Activated naive CD4-positive, alpha-beta T cell treated with anti-CD3 and anti-CD28 coated beads, Interleukin-2, amount 10 ng/mL, durations not matched to agents 7 days and 5 days (primary cell): ENCODE measurements at regions not wholly inside any gene's neighbourhood (a gene's known extent, or its start where the extent isn't known, plus 50 kb on each side); places are given as distances from the start of the nearest gene placed in this dataset.

Source experiments
- CTCF ChIA-PET: fragments of 350-600 bp; sonication (Branson Sonifier 250); formaldehyde crosslinking; loops from one replicate; lab custom pipeline; 2021; ENCODE audit warnings: antibody characterized with exemption; lab: Charles Lee
- DNase-seq: peaks from one replicate; pipeline ENCODE4 v3.0.0-alpha.2; 2020
- H3K27ac Mint-ChIP-seq: one replicate; pipeline ENCODE4 v1.8.0; 2021; ENCODE audit warnings: mild to moderate bottlenecking, moderate library complexity, mixed read lengths
- H3K27me3 Mint-ChIP-seq: one replicate; pipeline ENCODE4 v1.8.0; 2021; ENCODE audit warnings: mild to moderate bottlenecking, mixed read lengths
- H3K36me3 Mint-ChIP-seq: one replicate; pipeline ENCODE4 v1.8.0; 2021; ENCODE audit warnings: mixed read lengths
- H3K4me1 Mint-ChIP-seq: one replicate; pipeline ENCODE4 v1.8.0; 2021; ENCODE audit warnings: mixed read lengths
- H3K4me3 Mint-ChIP-seq: one replicate; pipeline ENCODE4 v1.8.0; 2021; ENCODE audit warnings: mild to moderate bottlenecking, moderate library complexity, mixed read lengths
- H3K9me3 Mint-ChIP-seq: one replicate; pipeline ENCODE4 v1.8.0; 2021; ENCODE audit warnings: mixed read lengths

DNA sequence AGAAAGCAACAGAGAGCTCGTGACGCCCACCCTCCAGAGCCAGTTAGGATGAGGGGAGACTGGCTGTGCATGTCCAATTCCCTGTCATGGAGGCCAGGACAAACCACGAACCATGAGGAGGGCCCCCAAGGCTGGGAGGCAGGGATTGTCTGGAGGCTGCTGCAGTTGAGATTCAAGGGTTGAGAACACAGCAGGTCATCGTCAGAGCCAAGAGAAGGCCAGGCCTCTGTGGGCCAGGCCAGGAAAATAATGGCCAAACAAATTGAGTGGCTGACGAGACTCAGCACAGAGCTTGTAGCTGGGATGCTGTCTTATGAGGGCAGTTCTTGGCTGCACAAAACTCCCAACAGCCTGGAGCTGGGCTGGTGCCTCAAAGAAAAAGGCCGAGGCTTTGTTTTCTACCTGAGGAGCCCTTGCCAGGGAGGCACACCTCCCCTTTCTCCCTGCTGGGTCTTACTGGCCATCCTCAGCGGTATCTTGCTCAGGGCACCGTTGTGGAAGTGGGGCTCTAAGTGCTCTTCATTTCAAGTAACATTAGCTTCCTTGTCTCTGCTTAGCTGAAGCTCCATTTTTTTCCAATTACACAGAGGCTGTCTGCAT is 665.9 kb downstream of the BCL11B start:
- Mint-ChIP-seq H3K27ac (no peak overlapping the region), H3K36me3 (no peaks in the 10 kb centered on the region), H3K9me3 (no peaks in the 10 kb centered on the region), H3K4me1 (no peaks in the 10 kb centered on the region), H3K27me3 (no peaks in the 10 kb centered on the region), H3K4me3 (no peak overlapping the region)
- no peak for DNase-seq
- CTCF ChIA-PET = no interaction called here

DNA sequence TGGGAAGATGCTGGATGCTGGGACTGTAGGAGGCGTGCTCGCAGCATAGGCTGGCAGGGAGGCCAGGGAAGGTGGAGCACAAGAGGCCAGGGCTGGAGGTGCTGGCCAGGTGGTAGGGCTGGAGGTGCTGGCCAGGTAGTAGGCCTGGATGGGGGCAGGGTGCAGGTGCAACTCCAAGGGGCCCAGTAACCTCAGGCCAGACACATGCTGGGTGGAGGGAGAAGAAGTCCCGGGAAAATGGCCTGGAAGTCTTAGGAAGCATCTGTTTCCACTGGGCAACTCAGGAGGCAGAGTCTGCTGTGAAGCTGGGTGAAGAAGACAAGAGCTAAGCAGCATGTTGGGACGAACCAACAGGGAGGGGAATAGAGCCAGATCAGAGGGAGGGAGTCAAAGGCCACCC is 665.2 kb downstream of the BCL11B start:
- CTCF ChIA-PET = no interaction called here
- Mint-ChIP-seq H3K27ac (no peak overlapping the region), H3K9me3 (no peaks in the 10 kb centered on the region), H3K27me3 (no peaks in the 10 kb centered on the region), H3K4me3 (no peak overlapping the region), H3K4me1 (no peaks in the 10 kb centered on the region), H3K36me3 (no peaks in the 10 kb centered on the region)
- DNase-seq = no peak

DNA sequence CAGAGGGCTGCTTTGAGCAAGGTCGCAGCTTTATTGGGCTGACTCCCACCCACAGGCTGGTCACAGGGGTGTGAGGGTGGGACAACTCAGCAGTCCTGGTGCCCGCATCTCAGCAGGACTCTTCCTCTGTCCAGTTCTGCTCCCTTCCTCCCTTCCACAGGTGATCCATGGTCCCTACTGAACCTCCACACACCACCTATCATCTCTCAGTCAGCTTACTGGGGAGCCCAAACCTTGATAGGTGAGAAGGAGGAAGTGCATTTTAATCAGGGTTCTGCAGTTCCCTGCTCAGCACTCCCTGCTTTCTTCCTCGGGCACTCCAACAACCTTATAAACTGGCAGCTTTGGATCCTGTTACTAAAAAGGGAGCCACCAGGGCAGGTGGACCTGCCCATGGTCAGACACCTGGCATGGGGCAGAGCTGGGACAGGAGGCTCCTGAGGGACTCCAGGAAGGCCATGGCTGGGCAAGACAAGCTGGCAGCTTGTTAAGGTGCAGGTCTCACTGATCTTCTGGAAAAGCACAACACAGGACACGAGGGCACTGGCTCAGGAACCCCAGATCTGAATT is 664.6 kb downstream of the BCL11B start:
- no peak overlapping the region for H3K27ac Mint-ChIP-seq
- no peaks in the 10 kb centered on the region for H3K4me1 Mint-ChIP-seq
- no peaks in the 10 kb centered on the region for H3K36me3 Mint-ChIP-seq
- no peak for DNase-seq
- no peak overlapping the region for H3K4me3 Mint-ChIP-seq
- no peaks in the 10 kb centered on the region for H3K27me3 Mint-ChIP-seq
- no peaks in the 10 kb centered on the region for H3K9me3 Mint-ChIP-seq
- CTCF ChIA-PET = no interaction called here

DNA sequence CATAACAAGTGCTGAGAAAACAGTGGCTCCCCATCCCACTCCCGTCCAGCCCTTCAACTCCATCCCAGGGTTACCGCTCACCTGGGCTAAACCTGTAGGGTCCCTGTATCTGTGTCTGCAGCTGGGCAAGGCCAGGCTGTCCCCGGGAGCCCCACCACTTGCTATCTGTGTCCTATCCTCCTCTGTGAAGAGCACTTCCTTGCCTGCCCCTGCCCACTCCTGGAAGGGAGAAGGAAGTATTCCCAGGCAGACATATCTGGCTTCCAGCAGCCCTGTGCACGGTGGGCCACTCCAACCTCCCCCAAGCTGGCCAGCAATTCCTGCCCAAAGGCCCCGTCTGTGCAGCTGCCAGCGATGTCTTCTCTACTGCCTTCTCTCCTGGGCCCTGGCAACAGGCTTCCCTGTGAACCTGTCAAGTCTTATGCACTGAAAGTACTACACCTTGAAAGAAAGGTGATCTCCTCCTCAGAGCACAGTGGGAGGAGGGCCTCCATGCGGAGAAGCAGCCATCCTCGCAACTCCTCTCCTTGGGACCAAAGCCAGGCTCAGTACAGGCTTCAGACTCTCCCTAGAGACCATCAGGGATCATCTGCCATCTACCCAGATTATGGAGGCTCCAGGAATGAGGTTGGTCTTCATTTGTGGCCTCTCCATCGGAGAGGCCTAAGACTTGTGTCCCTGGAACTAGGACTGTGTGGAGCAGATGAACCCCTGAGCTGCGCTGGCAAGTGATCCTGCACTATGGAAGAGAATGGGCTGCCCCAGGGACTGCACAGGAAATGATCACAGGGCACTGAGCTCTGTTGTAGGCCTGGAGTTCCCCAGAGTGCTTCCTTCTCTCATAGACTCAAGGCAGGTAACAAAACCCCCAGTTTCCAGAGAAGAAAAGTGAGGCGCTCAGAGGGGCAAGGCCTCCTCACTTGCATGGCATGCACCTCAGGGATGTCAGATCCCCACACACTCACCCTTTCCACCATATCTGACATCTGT is 663.6 kb downstream of the BCL11B start:
- no peaks in the 10 kb centered on the region for H3K36me3 Mint-ChIP-seq
- no peak for DNase-seq
- H3K27me3 Mint-ChIP-seq = no peaks in the 10 kb centered on the region
- no peak overlapping the region for H3K27ac Mint-ChIP-seq
- no peaks in the 10 kb centered on the region for H3K4me1 Mint-ChIP-seq
- no peaks in the 10 kb centered on the region for H3K9me3 Mint-ChIP-seq
- no peak overlapping the region for H3K4me3 Mint-ChIP-seq
- CTCF ChIA-PET = no interaction called here

DNA sequence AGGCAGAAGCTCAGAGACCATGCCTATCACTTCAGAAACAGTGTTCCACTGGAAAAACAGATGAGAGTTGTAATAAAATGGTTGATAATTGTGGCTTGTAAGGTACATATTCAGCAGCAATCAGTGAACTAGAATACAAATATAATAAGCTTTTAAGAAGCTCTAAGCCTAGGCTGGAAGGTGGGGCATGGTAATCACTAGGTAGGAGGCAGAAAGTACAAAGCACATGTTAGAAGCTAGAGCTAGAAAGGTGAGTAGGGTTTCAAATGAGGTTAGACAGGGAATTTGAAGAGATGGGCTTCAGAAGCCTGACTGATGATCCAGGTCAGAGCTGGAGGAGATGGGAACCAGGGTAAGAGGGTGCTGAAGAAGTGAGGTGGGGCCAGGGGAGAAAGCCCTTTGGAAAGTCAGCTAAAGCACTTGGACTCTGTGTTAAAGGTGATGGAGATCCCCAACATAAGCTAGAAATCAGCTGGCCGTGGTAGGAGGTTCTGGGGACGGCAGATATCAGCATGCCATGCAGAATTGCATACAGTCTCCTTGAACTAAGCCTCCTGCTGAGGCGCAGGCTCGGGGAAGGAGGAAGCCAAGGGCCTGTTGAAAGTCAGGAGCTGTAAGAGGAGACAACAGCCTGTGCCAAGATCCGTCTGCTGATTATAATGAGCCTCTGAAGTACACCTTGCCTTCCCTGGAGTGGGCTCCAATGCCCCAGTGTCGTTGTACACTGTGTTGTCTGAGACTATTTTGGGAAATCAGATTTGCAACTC is 659.4 kb downstream of the BCL11B start:
- no peaks in the 10 kb centered on the region for H3K9me3 Mint-ChIP-seq
- no peak overlapping the region for H3K27ac Mint-ChIP-seq
- CTCF ChIA-PET = no interaction called here
- H3K4me1 Mint-ChIP-seq = no peaks in the 10 kb centered on the region
- H3K36me3 Mint-ChIP-seq = no peaks in the 10 kb centered on the region
- H3K27me3 Mint-ChIP-seq = no peaks in the 10 kb centered on the region
- no peak for DNase-seq
- H3K4me3 Mint-ChIP-seq = no peak overlapping the region

DNA sequence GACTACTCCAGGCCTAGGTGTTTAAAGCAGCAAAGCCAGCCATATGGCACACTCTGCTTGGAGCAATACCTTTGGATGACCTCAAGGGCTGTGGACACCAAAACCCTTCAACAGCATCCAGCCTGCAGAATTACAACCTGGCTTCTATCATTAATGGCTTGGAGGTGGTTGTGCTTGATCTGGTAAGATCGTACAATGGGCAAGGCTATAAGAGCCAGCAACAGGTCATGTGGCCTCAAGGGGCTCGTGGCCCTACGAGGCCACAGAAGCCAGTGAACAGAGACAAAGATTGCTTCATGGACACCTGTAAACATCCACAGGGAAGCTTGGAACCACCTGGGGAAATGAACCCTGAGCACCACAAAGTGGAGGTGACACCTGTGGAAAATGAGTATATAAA is 657.3 kb downstream of the BCL11B start:
- DNase-seq = no peak
- Mint-ChIP-seq H3K27me3 (no peaks in the 10 kb centered on the region), H3K4me3 (no peak overlapping the region), H3K9me3 (no peaks in the 10 kb centered on the region), H3K36me3 (no peaks in the 10 kb centered on the region), H3K4me1 (no peaks in the 10 kb centered on the region), H3K27ac (no peak overlapping the region)
- CTCF ChIA-PET = interaction anchor here (0.8 kb wide), 1 partner anchor 651 kb away, joined by 3 read pairs; no protein-coding TSS in a partner anchor

DNA sequence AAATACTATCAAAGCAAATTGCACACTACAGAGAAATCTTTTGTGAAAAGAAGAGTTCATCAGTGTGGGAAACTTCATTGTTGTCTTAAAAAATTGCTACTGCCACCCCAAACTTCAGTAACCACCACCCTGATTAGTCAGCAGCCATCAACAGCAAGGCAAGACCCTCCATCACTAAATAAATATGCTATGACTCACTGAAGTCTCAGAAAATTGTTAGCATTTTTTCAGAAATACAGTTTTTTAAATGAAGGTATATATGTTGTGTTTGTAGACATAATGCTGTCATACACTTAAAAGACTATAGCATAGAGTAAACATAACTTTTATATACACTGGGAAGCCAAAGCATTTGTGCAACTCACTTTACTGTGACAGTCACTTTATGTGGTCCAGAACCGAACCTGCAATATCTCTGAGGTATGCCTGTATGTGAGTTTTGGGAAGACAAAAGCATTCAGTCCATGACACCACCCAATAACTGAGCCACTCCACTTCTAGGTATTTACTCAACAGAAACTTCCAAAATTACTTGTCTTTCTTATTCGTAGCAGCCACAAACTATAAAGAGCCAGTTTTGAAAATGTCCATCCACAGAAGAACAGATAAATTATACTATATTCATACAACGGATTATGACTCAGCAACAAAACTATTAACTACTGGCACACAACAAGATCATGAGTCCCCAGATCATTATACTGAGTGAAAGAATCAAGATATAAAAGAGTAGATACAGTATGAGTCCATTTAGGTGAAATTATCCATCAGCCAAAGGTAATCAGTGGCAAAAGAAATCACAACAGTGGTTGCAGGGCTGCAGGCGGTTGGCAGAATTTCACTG is 649.6 kb downstream of the BCL11B start:
- Mint-ChIP-seq H3K4me1 (no peaks in the 10 kb centered on the region), H3K27ac (no peak overlapping the region), H3K36me3 (no peaks in the 10 kb centered on the region), H3K9me3 (peaks cover 2% of the 10 kb centered on the region), H3K27me3 (no peaks in the 10 kb centered on the region), H3K4me3 (no peak overlapping the region)
- CTCF ChIA-PET = no interaction called here
- no peak for DNase-seq

DNA sequence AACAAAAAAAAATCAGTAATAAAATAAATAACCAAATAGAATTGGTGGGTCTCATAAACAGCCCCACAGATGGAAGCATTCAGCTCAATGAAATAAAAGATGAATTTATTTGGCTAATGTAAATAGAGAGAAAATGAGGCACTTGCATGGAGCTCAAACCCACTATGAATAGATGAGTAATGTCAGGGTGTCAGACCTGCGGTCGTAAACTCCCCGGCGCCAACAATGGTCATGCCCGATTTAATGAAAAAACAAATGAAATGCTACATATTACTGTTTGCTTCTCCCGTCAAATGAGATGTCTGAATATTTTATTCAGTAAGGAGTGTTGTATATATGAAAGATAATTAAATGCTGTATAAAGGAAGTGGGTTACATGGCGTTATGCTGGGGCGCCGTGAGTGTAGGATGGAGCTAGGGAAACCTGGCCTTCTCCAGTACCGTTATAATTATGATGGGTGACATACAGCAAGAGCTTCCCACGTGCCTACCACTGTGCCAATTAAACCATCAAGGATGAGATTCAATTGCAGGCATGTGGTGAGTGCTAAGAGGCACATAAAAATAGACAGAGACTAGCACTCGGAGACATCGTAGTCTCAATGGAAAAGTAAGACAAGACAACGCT is 648.1 kb downstream of the BCL11B start:
- H3K9me3 Mint-ChIP-seq = peaks cover 7% of the 10 kb centered on the region
- H3K27ac Mint-ChIP-seq = no peak overlapping the region
- no peaks in the 10 kb centered on the region for H3K27me3 Mint-ChIP-seq
- no peaks in the 10 kb centered on the region for H3K4me1 Mint-ChIP-seq
- no peak overlapping the region for H3K4me3 Mint-ChIP-seq
- CTCF ChIA-PET = no interaction called here
- DNase-seq = no peak
- no peaks in the 10 kb centered on the region for H3K36me3 Mint-ChIP-seq

DNA sequence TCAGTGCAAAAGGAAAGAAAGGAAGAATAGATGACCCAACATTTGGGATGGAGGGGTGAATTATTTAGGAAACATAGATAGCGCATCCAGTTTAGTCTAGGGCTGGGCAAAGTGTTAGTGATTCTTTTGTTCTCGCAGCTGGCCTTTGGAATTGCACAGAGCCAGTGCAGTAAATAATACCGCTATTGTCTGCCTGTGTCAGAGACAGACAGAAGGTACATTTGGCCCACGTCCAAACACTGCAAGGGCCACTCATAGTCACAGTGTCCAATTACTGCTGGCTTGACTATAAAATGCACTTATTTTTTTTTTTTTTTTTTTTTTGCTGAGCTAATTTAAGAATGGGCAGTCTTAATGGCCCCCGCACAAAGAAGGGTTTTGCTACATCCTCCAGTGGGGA is 638.6 kb downstream of the BCL11B start:
- CTCF ChIA-PET = no interaction called here
- no peak overlapping the region for H3K4me3 Mint-ChIP-seq
- H3K27me3 Mint-ChIP-seq = no peaks in the 10 kb centered on the region
- no peaks in the 10 kb centered on the region for H3K9me3 Mint-ChIP-seq
- H3K36me3 Mint-ChIP-seq = no peaks in the 10 kb centered on the region
- H3K4me1 Mint-ChIP-seq = no peaks in the 10 kb centered on the region
- H3K27ac Mint-ChIP-seq = no peak overlapping the region
- no peak for DNase-seq

DNA sequence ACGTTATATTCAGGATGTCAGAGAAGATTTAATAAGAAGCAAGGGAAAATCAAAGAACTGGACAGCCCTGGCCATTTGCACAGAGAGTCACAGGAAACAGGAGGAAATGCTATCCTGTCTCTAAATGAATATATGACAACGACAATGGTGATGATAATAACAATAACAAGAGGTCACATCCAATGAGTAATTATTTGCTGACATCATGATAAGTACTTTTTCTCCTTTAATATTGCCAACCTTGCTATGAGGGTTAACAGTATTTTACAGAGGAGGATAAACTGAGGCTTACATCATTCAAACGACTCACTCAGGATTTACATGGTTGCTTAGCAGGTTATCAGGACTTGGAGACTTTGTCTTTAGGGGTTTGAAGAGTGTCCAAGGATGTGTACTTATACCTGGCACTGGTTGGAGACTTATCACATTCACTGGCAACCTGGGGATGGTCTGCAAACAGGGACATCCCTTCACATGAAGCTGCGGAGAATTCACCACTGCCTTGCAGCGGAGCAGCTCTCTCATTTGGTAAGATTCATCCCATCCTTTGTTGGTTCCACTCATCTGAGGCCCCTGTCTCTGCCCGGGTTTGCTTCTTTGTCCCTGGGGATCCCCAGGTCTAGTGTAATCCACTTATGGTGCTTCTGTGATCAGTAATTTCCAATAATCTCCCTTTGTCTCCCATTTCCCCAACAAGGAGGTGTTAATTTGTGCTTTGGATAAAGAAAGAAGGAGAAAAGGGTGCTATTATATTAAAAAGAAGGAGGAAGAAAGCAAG is 637.8 kb downstream of the BCL11B start:
- no peaks in the 10 kb centered on the region for H3K36me3 Mint-ChIP-seq
- CTCF ChIA-PET = no interaction called here
- H3K9me3 Mint-ChIP-seq = no peaks in the 10 kb centered on the region
- no peak overlapping the region for H3K27ac Mint-ChIP-seq
- H3K4me3 Mint-ChIP-seq = no peak overlapping the region
- no peak for DNase-seq
- no peaks in the 10 kb centered on the region for H3K27me3 Mint-ChIP-seq
- no peaks in the 10 kb centered on the region for H3K4me1 Mint-ChIP-seq

DNA sequence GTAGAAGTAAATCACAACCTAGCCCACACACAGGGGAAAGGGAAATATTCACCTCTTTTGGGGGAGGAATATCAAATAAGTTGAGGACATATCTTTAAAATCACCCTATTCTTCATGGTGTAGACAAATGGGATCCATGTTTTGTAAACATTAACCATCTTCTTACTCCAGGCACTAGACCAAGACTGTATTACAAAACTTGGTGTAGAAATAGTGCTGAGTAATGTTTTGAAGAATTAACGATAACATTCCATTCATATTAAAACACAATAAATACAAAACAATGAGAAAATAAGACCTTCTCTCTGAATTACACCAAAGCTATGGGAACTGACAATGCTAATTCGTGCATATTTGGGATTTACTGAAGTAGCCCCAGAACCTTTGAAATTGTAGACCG is 633.6 kb downstream of the BCL11B start:
- no peak for DNase-seq
- Mint-ChIP-seq H3K9me3 (peaks cover 3% of the 10 kb centered on the region), H3K27ac (no peak overlapping the region), H3K4me1 (no peaks in the 10 kb centered on the region), H3K4me3 (no peak overlapping the region), H3K27me3 (no peaks in the 10 kb centered on the region), H3K36me3 (no peaks in the 10 kb centered on the region)
- CTCF ChIA-PET = no interaction called here

DNA sequence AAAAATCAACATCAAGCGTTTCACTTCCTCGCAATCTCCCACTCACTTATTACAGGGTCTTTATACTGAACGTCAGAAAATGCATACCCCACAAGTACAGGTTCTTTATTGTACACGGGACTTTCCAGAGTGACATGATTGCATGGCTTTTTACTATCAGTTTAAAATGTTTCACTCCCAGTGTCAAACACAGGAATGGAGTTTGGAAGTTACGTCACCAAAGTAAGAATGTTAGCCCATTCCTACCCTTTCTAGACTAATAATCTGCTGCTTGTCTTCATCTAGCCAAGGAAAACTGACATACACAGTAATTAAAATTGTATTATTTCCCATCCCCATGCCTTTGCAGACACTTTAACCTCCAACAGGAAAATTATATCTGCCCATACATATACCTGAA is 624.2 kb downstream of the BCL11B start:
- Mint-ChIP-seq H3K9me3 (no peaks in the 10 kb centered on the region), H3K27me3 (no peaks in the 10 kb centered on the region), H3K4me1 (no peaks in the 10 kb centered on the region), H3K36me3 (no peaks in the 10 kb centered on the region), H3K4me3 (no peak overlapping the region), H3K27ac (no peak overlapping the region)
- CTCF ChIA-PET = no interaction called here
- no peak for DNase-seq

DNA sequence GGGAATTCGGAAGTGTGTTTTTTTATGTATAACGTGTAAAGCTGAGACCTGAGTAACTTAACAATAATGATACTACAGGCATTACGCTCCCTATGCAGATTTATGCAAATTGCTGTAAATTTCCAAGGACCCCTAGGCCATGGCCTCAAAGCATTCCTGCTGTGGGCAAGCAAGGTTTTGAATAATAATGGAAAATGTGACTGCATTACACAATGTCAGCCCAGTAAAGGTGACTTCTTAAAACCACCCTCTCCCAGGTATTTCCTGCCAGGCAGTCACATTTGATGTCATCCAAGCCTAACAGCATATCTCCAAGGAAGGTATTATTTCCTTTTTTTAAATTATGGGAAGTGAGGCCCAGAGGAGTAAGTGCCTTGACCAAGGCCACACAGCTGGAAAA is 621.0 kb downstream of the BCL11B start:
- H3K9me3 Mint-ChIP-seq = peaks cover 11% of the 10 kb centered on the region
- H3K36me3 Mint-ChIP-seq = no peaks in the 10 kb centered on the region
- H3K4me3 Mint-ChIP-seq = no peak overlapping the region
- H3K4me1 Mint-ChIP-seq = no peaks in the 10 kb centered on the region
- no peaks in the 10 kb centered on the region for H3K27me3 Mint-ChIP-seq
- H3K27ac Mint-ChIP-seq = no peak overlapping the region
- DNase-seq = no peak
- CTCF ChIA-PET = no interaction called here
